Stimulated activated CD8-positive, alpha-beta memory T cell treated with anti-CD3 and anti-CD28 coated beads, Interleukin-7, amount 100 ng/mL, for 48 hours (primary cell): ENCODE measurements at regions not wholly inside any gene's neighbourhood (a gene's known extent, or its start where the extent isn't known, plus 50 kb on each side); places are given as distances from the start of the nearest gene placed in this dataset.

ENCODE experiments used
- DNase-seq, 2 donors: peaks; one replicate each; pipeline ENCODE4 v3.0.0-alpha.2; 2020; ENCODE audit warnings: low read depth in 1 of 2; ENCODE audit errors: extremely low read depth in 1 of 2

GRCh38 chr4:1512738-1513660, 106.8 kb upstream of the NKX1-1 start:
- peak; percentile 17 to 20 for DNase-seq

GRCh38 chr4:1512051-1512737, 106.0 kb upstream of the NKX1-1 start:
- no peak for DNase-seq

- no peak for DNase-seq
Observed at GRCh38 chr4:1511441-1512041, 105.3 kb upstream of the NKX1-1 start.

GRCh38 chr4:1510931-1511330, 104.7 kb upstream of the NKX1-1 start:
- no peak for DNase-seq

GRCh38 chr4:1509366-1509765, 103.1 kb upstream of the NKX1-1 start:
- DNase-seq, result no peak

- DNase-seq, result no peak
Observed at GRCh38 chr4:1508161-1509160, 102.2 kb upstream of the NKX1-1 start.

GRCh38 chr4:1506956-1507721, 100.9 kb upstream of the NKX1-1 start:
- no peak for DNase-seq

- DNase-seq, result no peak
Observed at GRCh38 chr4:1505511-1506460, 99.5 kb upstream of the NKX1-1 start.

GRCh38 chr4:1504595-1505500, 98.6 kb upstream of the NKX1-1 start:
- DNase-seq, result no peak

GRCh38 chr4:1503583-1504471, 97.6 kb upstream of the NKX1-1 start:
- DNase-seq, result no peak

- DNase-seq, result no peak
Observed at GRCh38 chr4:1502976-1503375, 96.7 kb upstream of the NKX1-1 start.

- no peak for DNase-seq
Observed at GRCh38 chr4:1502501-1502886, 96.3 kb upstream of the NKX1-1 start.

GRCh38 chr4:1501754-1502500, 95.7 kb upstream of the NKX1-1 start:
- DNase-seq, result no peak

GRCh38 chr4:1500966-1501753, 94.9 kb upstream of the NKX1-1 start:
- no peak for DNase-seq
